ENCODE measurements at regions not wholly inside any gene's neighbourhood (a gene's known extent, or its start where the extent isn't known, plus 50 kb on each side); places are given as distances from the start of the nearest gene placed in this dataset.
"Not testable (repeated sequence)": the region's sequence is repeated elsewhere in the genome, so short reads cannot be mapped to it uniquely, and the experiment has no call there.

DNA sequence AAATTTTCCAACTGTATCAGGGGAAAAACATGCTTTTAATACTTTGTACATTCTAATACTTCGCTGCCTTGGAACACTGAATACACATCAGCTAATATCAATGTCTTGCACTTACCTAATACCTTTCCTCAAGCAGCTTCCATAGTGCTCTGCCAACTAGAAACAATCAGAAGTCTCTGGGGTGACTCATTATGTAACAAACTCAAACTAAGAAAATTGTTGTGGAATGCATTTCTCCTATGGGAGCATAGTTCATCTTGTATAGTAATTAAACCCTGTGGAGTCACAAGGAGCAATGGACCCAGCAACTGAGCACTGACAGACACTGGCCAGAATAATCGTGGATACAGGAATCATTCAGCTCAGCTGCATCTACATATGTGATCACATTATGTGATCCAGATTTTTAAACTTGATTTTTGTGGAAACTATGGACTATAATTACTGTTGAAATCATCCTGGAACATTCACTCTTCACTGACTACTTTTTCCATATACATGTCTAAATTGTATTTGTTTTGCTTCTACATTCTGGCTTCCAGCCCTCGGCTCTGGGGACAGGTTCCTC, 496.9 kb downstream of the TMA16 start:
- DNase-seq = no peak

DNA sequence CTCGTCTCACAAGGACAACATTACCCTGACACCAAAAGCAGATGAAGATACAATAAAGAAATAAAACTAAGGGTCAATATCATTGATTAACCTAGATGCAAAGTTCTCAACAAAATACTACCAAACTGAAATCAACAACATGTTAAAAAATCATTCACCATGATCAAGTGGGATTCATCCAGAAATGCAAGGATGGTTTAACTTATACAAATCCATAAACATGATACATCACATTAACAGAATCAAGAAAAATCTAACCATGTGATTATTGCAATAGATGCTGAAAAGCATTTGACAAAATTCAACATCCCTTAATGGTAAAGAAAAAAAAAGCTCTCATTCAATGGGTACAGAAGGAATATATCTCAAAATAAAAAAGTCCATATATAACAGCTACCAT, 514.9 kb downstream of the TMA16 start:
- DNase-seq = no peak

DNA sequence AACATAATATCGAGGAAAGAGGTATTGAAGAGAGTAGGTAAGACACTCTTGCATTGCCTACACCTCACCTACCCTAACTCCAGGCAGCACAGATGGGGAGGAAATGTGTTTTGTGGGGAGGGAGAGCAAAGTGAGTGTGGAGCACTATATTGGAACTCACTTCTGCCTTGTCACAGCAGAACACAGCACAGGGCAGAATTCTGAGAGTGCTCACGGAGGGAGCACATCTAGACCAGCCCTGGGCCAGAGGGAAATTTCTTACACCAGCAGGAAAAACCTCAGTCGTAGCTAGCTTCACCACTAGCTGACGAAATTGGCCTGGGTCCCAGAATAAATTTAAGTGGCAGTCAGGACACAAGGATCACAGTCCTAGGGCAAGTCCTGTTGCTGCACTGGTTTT, 517.3 kb downstream of the TMA16 start:
- no peak for DNase-seq

DNA sequence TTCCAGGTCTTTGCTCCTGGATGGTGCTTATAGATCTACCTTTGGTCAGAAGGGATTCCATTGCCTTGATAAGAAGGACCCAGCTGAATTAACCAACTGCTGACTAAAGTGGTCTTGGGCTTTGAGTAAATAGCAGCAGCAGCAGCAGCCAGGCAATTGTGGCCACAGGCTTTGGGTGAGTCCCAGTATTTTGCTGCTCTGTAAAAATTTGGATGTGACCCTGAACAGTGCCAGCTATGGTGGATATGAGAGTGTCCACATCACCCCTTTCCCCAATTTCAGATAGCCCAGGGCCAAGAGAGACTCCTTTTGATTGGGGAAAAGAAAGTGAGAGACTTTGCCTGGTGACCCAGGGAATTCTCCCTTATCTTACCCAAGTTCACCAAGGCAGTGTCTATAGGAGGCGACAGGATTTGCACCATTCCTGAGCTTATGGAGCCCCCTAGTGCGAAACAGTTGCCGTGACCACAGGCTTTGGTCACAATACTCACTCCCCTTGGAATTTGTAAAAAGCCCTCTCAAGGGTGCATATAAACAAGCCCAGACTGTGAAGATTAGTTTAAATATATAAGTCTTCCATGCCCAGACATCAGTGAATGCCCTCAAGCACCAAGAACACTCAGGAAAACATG, 518.0 kb downstream of the TMA16 start:
- no peak for DNase-seq

DNA sequence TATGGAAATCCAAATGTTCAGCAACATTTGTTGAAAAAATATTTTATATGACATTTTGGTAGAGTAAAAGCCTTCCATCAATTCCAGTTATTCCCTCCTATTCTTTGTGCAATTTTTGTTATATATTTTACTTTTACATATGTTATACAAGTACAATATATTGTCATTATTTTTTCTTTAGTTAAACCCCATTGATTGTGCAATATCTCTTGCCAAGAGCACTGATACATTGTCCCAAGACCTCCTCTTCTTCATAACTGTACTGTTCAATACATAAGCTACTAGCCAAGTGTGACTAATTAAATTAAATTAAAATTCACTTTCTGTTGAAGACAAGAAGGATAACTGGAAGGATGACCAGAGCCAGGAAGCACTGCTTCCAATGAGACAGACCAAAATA, 527.5 kb downstream of the TMA16 start:
- no peak for DNase-seq

DNA sequence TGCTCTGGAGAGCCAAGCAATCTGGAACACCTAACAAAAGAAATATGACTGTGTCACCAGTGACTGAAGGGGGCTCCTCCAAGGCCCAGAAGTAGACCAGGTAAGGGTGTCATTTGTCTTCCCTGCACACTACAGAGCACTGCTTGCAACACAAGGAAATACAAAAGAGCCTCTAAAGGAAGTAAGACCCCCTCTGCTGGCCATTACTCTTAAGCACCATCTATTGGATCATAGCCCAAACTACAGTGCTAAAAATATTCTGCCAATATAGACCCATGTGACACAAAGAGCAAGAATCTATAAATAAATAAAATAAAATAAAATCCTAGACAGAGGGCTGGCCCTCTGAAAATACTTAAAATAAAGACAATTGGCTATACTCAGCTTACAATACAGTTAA, 528.7 kb downstream of the TMA16 start:
- no peak for DNase-seq

DNA sequence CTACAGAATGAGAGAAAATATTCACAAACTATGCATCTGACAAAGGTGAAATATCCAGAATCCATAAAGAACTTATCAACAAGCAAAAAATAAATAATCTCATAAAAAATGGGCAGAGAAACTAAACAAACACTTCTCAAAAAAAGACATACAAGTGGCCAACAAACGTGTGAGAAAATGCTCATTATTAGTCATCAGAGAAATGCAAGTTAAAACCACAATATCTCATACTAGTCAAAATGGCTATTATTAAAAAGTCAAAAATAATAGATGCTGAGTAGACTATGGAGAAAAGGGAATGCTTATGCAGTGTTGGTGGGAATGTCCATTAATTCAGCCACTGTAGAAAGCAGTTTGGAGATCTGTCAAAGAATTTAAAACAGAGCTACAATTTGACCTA, 533.3 kb downstream of the TMA16 start:
- DNase-seq = no peak

DNA sequence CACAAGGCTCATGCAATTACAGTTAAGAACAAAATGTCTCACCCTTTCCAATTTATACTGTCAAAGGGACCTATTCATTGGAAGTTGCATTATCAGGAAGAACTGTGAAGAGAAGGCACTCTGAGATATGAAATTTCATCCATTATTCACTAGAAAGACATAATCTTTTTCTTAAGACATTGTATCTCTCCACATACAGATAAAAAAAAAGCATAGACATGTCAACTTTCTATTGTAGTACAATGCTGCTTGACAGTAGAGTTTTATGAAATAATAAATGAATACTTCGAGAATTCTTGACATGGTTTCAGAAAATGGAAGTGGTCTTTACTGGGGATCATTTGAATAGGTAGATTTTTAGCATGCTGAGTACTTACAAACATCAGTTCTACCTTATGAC, 545.0 kb downstream of the TMA16 start:
- DNase-seq = no peak

DNA sequence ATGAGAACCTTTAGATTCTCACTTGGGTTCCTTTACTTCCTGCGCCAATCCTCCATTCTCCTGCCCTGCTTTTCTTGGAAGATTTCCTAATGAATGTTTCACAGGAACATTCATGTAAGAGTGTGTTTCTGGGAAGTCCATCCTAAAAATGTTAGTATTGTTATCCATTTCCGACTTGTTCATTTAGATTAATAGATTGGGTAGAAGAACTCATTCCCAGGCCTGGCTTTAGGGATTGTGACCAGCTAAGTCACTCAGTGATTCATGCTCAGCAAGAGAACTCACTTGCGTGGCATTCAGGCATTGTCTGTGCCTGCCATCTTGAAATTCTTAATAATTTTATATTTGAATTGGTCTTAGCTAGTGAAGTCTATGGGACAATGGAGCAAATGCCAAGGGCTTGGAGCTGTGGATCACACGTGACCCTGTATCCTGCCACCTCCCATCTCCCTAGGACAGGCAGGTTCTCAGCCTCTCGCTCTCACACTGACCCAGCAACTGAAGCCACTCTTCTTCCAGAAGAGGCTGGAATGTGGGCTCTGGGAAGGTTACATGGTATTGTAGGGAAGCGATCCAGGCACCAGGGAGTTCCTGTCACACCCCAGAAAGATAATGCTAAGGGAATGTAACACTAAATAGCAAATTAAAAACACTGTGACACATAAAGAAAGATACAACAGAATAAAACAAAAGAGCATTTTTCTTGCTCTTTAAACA, 562.1 kb downstream of the TMA16 start:
- DNase-seq = no peak

DNA sequence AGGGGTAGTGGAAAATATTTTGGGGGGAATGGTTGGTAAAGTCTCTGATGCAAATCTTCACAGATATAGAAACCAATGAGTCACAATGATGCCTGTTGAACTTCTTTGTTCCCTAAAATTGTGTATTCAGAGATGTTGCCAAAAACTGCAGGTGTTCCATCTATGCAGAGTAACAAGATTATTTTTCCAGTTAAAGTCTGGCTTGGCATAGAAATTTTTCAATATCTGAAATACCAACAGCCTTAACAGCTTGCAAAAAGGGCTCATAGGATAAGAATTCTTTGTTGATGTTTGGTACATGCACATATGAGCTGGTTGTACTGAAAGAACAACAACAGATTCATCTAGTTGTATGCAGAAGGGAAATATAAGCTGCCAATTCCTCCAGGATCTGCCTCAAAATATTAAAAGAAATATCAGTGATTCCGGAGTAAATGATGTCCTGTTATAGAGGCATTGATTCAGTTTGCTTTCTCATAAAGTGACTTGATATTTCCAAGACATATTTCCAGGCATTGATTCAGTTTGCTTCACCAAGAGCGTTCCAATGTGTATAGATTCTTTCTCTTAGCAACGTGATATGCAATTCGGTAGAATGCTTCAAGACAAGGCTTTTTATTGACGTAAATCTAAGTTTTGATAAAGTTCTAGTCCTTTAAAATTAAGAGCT, 564.4 kb downstream of the TMA16 start:
- DNase-seq = no peak

DNA sequence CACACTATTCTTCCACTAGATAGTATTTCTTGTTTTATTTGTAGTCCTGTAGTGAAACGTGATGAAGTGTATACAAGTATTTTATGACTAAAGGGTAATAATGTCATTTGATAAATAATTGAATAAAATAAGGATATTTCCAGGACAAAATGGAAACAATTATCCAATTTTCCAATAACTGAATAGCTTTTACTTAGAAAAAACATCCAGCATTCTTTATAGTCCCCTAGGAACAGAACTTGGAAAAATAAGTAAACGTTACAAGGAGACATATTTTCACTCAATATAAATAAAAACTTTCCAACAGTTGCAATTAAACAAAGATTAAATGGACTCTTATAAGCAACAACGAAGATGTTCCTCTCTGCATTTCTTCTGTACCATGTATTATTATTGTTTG, 566.0 kb downstream of the TMA16 start:
- DNase-seq = no peak

DNA sequence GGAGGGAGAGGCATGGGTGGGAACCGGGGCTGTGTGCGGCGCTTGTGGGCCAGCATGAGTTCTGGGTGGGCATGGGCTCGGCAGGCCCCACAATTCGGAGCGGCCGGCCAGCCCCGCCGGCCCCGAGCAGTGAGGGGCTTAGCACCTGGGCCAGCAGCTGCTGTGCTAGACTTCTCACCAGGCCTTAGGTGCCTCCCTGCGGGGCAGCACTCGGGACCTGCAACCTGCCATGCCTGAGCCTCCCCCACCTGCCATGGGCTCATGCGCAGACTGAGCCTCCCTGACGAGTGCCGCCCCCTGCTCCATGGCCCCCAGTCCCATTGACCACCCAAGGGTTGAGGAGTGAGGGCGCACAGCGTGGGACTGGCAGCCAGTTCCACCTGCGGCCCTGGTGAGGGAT, 573.9 kb downstream of the TMA16 start:
- no peak for DNase-seq

DNA sequence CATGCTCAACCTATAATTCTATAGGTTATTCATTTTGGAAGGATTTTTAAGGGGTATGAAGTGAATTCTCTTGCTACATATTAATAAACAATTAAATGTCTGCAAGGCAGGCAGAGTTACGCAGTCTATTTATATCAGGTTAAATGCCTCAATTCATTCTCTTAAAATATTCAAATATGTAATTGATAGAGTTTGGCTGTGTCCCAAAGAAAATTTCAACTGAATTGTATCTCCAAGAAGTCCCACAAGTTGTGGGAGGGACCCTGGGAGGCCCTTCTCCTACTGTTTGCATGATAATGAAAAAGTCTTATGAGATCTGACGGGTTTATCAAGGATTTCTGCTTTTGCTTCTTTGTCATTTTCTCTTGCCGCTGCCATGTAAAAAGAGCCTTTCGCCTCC, 576.1 kb downstream of the TMA16 start:
- DNase-seq = no peak

DNA sequence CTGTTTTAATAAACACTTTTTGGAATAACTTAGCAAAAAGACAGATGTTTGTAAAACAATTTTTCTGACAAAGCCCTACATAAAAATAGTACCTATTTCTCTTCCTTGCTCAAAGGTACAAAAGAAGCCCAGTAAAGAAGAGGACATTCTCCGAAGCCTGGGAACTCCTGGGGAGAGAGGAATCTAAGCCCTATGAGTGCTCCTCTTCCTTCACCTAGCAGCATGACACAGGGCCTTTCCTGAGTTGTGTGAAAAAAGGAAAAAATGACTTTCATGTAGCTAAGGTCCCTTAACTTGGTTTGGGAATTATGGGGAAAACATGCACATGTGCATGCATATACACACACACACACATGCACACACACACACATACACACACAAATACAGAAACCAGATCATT, 586.9 kb downstream of the TMA16 start:
- DNase-seq = no peak

DNA sequence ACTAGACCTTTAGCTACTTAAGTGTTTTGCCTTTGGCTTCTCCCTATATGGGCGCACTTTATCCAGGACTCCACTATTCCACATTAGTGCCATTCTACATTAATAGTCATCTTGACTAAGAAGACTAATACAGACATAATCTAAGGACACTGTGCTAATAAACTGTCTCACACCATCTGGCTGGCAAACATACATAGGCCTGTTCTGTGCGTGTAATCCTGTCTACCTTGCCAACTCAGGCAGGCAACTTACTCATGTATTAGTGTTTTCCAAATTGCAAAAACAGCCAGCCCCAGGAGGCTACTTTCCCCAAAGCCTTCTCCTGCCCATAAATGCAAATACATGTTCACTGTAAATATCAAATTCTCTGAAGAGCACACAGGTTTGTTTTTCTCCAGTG, 587.3 kb downstream of the TMA16 start:
- peak; percentile 0 for DNase-seq

DNA sequence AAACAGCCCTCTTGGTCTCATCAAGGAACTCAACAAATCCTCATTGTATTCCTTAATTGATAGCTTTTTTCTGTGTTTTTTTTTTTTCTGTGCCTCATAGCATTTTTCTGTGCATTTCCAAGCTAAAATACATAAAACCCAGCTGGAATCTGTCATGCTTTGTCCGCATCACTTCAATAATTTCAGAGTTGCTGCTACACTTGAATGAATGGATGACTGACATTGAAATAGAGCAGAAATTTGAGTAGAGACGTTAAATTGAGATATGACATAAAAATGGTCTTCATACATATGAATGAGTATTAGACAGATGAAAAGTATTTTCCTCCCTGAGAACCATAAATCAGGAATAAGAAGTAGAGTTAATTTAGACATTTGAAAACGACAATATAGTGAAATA, 593.2 kb downstream of the TMA16 start:
- DNase-seq = no peak

DNA sequence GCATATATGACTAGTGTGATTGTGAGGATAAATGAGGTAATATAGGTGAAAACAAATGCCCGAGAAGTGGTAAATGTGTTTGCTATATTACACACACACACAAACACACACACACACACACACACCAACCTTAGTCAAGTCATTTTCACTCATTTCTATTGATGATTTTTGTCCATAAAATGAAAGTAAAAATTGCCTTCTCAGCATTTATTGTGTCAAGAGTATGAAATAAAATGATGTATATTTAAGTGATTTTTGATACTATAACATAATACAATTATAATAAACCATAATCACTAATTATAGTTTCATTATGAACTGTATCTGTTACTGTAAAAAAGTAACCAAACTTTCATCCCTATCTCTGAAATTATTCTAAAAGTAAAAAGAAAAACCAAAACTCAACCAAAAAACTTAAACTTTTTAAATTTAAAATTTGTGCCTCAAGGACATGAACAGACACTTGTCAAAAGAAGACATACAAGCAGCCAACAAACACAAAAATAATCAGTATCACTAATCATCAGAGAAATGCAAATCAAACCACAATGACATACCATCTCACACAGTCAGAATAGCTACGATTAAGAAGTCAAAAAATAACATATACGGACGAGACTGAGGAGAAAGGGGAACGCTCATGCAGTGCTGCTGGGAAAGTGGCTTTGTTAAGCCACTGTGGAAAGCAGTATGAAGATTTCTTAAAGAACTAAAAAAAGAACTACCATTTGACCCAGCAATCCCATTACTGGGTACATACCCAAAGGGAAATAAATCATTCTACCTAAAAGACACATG, 601.0 kb downstream of the TMA16 start:
- no peak for DNase-seq

DNA sequence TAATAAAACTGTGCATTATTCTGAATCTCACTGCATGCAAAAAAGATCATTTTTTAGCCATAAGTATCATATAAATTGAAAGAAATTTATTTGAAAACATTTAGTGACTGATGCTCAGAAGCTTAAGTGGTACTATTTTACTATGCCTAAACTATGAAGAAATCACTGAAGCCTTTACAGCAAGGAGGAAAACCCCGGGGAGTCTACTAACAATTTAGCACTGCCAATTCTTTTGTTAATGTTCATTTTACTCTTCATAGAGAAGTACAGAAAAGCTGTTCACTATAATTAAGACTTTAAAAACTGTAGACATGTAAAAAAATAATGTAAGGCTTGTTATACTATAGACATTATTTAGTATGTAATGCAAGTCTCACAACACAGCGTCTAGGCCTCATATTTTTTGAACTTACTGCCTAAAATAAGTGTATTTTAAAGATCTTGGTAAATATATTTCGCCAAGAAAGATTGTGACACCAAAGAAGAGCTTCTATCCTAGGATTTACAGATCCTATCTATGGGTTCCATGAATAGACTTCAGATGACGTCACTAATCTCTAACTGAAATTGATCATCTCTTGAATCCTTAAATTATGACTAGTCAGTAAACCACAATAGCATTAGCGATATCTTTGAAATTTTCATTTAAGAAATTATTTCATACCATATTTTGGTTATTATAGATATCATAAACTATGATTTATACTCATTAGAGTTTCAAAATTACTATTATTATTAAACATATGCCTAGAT, 602.5 kb downstream of the TMA16 start:
- DNase-seq = no peak

DNA sequence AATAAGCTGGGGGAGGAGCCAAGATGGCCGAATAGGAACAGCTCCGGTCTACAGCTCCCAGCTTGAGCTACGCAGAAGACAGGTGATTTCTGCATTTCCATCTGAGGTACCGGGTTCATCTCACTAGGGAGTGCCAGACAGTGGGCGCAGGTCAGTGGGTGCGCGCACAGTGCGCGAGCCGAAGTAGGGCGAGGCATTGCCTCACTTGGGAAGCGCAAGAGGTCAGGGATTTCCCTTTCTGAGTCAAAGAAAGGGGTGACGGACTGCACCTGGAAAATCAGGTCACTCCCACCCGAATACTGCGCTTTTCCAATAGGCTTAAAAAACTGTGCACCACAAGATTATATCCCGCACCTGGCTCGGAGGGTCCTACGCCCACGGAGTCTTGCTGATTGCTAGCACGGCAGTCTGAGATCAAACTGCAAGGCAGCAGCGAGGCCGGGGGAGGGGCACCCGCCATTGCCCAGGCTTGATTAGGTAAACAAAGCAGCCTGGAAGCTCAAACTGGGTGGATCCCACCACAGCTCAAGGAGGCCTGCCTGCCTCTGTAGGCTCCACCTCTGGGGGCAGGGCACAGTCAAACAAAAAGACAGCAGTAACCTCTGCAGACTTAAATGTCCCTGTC, 606.4 kb downstream of the TMA16 start:
- not testable (repeated sequence) for DNase-seq

DNA sequence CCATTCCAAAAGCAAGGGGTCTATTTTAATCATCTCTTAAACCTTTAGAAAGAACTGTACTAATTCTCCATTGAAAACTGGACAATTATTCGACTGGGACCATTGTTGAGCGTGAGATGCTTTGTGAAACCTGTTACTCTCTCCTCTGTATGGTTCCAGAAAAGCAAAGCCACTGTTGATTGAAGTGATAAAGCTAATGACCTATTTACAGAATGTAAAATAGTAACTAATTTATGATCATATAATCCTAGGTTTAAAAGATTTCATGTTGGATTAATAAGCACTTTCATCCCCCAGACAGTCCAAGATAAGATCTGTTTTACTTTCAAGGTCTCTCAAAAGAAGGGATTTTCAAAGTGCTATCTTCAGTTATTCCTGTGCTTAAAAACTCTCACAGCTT, 614.5 kb downstream of the TMA16 start:
- no peak for DNase-seq

DNA sequence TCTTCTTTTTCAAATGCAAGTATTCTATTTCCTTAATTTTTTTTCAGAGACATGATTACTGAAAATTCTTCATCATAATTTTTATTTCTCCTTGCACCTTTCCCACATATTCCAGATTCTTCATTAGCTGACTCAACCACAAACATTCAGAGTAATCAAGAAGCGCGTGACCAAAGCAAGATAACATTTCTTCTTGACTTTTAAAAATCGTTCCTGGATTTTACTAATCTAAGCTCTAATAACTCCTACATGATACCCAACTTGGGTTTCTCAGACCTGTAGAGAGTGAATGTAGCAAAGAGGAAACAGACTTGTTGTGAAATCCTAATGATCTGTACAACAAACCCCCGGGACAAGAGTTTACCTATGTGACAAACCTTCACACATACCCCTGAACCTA, 615.0 kb downstream of the TMA16 start:
- no peak for DNase-seq

DNA sequence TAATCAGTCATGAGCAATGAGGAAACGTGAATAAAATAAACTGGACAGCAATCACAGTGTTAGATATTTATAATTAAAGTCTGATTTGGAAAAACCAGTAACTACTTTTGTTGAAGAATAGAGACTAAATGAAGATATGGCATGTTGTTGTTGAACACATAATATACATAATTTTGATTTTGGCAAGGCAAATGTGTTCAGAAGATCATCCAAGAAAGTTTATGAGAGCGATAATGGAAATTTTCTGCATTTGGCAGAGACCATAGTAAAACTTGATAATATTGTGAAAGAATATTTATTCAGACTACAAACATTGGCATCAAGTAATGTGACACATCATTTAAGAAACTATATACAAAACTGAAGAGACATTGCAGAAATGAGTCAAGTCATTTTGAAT, 620.7 kb downstream of the TMA16 start:
- DNase-seq = no peak
